ENCODE measurements at regions not wholly inside any gene's neighbourhood (a gene's known extent, or its start where the extent isn't known, plus 50 kb on each side); places are given as distances from the start of the nearest gene placed in this dataset.
A peak's percentile ranks its signal among the peaks of the same experiment; 100 is the strongest.
"Not testable (repeated sequence)": the region's sequence is repeated elsewhere in the genome, so short reads cannot be mapped to it uniquely, and the experiment has no call there.

DNA sequence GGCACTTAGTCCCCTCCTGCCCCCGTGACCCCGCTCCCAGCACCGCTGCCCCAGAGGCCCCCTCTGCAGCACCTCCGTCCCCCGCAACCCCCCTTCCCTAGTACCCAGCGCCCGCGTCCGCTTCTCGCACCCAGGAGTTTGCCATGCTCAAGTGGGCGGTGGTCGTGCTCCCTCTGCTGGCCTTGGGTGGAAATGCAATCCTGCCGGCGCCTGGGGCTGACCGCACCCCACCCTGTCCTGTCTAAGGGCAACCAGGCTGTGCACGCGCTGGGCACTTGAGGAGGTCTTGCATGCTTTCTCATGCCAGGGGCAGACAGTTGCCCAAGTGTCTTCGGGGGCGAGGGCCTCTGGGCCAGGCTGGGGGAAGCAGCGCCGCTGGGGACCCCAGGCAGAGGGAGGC lies 1544.9 kb upstream of the USP9Y start:
- H3K27ac Mint-ChIP-seq (ENCODE audit: unreplicated experiment); H3K36me3 Mint-ChIP-seq (ENCODE audit: insufficient read depth, unreplicated experiment); H3K4me1 ChIP-seq; CTCF ChIA-PET; H3K36me3 ChIP-seq (ENCODE audit: control insufficient read depth, insufficient read depth, low read length); intact Hi-C loops (cut with micrococcal nuclease; ENCODE audit: unreplicated experiment); BruUV-seq (replicated peaks); DNase-seq; H3K4me1 Mint-ChIP-seq (ENCODE audit: low read depth, unreplicated experiment); POLR2A ChIA-PET; H3K4me3 ChIP-seq (ENCODE audit: low read depth, low read length); H3K9me3 Mint-ChIP-seq (ENCODE audit: unreplicated experiment); H3K9me3 ChIP-seq; H3K4me3 Mint-ChIP-seq (ENCODE audit: unreplicated experiment); H3K27me3 ChIP-seq (replicated peaks; ENCODE audit: control insufficient read depth, insufficient read depth, low read length); H3K27me3 Mint-ChIP-seq (ENCODE audit: insufficient read depth, unreplicated experiment): not testable (repeated sequence)

DNA sequence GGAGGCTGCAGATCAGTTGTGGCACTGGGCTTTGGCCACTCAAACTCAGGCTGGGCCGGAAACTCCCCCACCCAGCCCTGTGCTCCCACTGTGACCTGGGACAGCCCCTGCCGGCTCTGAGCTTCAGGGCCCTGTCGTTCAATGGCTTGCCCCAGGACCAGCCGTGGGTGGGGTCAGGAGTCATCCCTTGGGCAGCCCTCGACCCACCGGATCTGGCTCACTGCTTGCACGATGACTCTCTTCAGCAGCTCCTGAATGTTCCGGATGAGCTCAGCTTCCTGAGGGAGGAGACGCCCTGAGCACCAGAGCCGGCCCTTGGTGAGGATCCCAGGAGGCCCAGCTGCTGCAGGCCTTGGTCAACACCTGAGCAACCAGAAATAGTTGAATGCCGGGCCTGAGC lies 1544.2 kb upstream of the USP9Y start:
- H3K4me1 Mint-ChIP-seq (ENCODE audit: low read depth, unreplicated experiment); H3K36me3 Mint-ChIP-seq (ENCODE audit: insufficient read depth, unreplicated experiment); H3K9me3 ChIP-seq; H3K27ac Mint-ChIP-seq (ENCODE audit: unreplicated experiment); H3K27me3 Mint-ChIP-seq (ENCODE audit: insufficient read depth, unreplicated experiment); H3K36me3 ChIP-seq (ENCODE audit: control insufficient read depth, insufficient read depth, low read length); H3K4me3 ChIP-seq (ENCODE audit: low read depth, low read length); CTCF ChIA-PET; BruUV-seq (replicated peaks); H3K27me3 ChIP-seq (replicated peaks; ENCODE audit: control insufficient read depth, insufficient read depth, low read length); H3K9me3 Mint-ChIP-seq (ENCODE audit: unreplicated experiment); DNase-seq; H3K4me3 Mint-ChIP-seq (ENCODE audit: unreplicated experiment); H3K4me1 ChIP-seq; intact Hi-C loops (cut with micrococcal nuclease; ENCODE audit: unreplicated experiment); POLR2A ChIA-PET: not testable (repeated sequence)

DNA sequence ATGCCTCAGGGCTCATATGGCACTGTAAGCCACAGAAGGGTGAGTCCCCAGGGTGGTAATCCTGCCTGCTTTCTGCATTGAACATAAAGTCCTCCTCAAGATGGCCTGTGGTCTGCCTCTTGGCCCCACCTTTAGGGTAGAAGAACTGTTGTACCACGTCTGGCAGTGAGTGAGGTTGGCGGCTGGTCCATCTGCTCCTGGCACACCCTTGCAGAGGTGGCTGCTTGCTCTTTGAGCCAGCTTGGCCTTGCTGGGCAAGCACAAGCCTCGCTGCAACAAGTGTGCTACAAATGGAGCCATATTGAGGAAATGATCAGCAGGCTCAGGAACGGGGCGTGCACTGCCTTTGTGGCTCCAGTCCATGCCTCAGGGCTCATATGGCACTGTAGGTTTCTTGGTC lies 1524.0 kb upstream of the USP9Y start:
- H3K27ac Mint-ChIP-seq (ENCODE audit: unreplicated experiment); H3K36me3 ChIP-seq (ENCODE audit: control insufficient read depth, insufficient read depth, low read length); H3K4me1 ChIP-seq; H3K4me1 Mint-ChIP-seq (ENCODE audit: low read depth, unreplicated experiment); POLR2A ChIA-PET; H3K36me3 Mint-ChIP-seq (ENCODE audit: insufficient read depth, unreplicated experiment); H3K9me3 ChIP-seq; CTCF ChIA-PET; H3K9me3 Mint-ChIP-seq (ENCODE audit: unreplicated experiment); H3K4me3 ChIP-seq (ENCODE audit: low read depth, low read length); BruUV-seq (replicated peaks); H3K4me3 Mint-ChIP-seq (ENCODE audit: unreplicated experiment); H3K27me3 Mint-ChIP-seq (ENCODE audit: insufficient read depth, unreplicated experiment); H3K27me3 ChIP-seq (replicated peaks; ENCODE audit: control insufficient read depth, insufficient read depth, low read length); intact Hi-C loops (cut with micrococcal nuclease; ENCODE audit: unreplicated experiment): not testable (repeated sequence)
- peak in 1 of 2 experiments; percentile 19 for DNase-seq

DNA sequence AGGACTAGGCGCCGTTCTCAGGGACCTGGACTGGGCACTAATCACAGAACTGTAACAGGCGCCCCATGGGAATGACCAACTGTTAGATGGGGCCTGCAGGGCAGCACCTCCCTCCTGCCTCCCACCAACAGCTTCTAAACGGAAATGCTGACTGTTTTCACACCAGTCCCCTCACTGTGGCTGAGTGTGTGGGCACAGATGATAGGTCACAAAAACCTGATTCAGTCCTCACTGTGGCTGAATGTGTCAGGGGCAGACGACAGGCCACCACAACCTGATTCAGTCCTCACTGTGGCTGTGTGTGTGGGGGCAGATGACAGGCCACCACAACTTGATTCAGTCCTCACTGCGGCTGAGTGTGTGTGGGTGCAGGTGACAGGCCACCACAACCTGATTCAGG lies 1499.9 kb upstream of the USP9Y start:
- intact Hi-C loops (cut with micrococcal nuclease; ENCODE audit: unreplicated experiment); H3K4me1 Mint-ChIP-seq (ENCODE audit: low read depth, unreplicated experiment); H3K9me3 ChIP-seq; H3K36me3 ChIP-seq (ENCODE audit: control insufficient read depth, insufficient read depth, low read length); CTCF ChIA-PET; H3K4me3 ChIP-seq (ENCODE audit: low read depth, low read length); H3K27me3 ChIP-seq (replicated peaks; ENCODE audit: control insufficient read depth, insufficient read depth, low read length); DNase-seq; H3K27ac Mint-ChIP-seq (ENCODE audit: unreplicated experiment); H3K36me3 Mint-ChIP-seq (ENCODE audit: insufficient read depth, unreplicated experiment); H3K27me3 Mint-ChIP-seq (ENCODE audit: insufficient read depth, unreplicated experiment); BruUV-seq (replicated peaks); H3K4me1 ChIP-seq; POLR2A ChIA-PET; H3K4me3 Mint-ChIP-seq (ENCODE audit: unreplicated experiment); H3K9me3 Mint-ChIP-seq (ENCODE audit: unreplicated experiment): not testable (repeated sequence)

DNA sequence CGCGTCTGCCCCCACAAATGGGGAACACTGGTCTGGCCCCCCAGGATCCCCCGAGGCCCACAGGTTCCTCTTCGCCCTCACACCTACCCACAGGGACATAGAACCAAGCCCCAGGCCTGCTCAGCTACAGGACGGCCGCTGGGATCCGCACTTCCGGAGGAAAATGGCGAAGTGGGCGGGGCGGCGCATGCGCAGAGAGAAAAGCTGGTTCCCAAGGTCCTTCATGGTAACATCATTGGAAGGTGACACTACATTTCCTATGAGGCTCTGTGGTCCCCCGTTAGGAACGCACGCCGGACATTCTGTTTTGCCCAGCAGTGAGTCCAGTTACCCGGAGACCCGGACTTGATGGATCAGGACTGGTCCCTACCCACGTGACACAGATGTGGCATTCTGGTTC lies 1486.2 kb upstream of the USP9Y start:
- CTCF ChIA-PET; intact Hi-C loops (cut with micrococcal nuclease; ENCODE audit: unreplicated experiment); H3K4me1 ChIP-seq; POLR2A ChIA-PET; H3K4me1 Mint-ChIP-seq (ENCODE audit: low read depth, unreplicated experiment); H3K36me3 Mint-ChIP-seq (ENCODE audit: insufficient read depth, unreplicated experiment); H3K27ac Mint-ChIP-seq (ENCODE audit: unreplicated experiment); H3K9me3 ChIP-seq; H3K4me3 ChIP-seq (ENCODE audit: low read depth, low read length); BruUV-seq (replicated peaks); DNase-seq; H3K27me3 ChIP-seq (replicated peaks; ENCODE audit: control insufficient read depth, insufficient read depth, low read length); H3K4me3 Mint-ChIP-seq (ENCODE audit: unreplicated experiment); H3K9me3 Mint-ChIP-seq (ENCODE audit: unreplicated experiment); H3K27me3 Mint-ChIP-seq (ENCODE audit: insufficient read depth, unreplicated experiment); H3K36me3 ChIP-seq (ENCODE audit: control insufficient read depth, insufficient read depth, low read length): not testable (repeated sequence)

Measured in Caco-2 (cell line).